Neural progenitor cell (in vitro differentiated cells): ENCODE measurements at regions not wholly inside any gene's neighbourhood (a gene's known extent, or its start where the extent isn't known, plus 50 kb on each side); places are given as distances from the start of the nearest gene placed in this dataset.

ENCODE experiments used
- CTCF ChIP-seq: fragments of 200-600 bp; sonication (generic); IDR thresholded peaks from 2 replicates; pipeline ENCODE4 v1.5.1; 2017; ENCODE audit warnings: antibody characterized with exemption, mild to moderate bottlenecking
- EZH2phosphoT487 ChIP-seq: fragments of 200-600 bp; sonication (generic); IDR thresholded peaks from 2 replicates; pipeline ENCODE4 v1.6.1; 2017; ENCODE audit warnings: antibody characterized with exemption

- TF ChIP-seq CTCF (no peak), EZH2phosphoT487 (no peak)
These were observed 649.6 kb upstream of the NDST4 start for GRCh38 chr4:115763051-115763450.
